Renal cortical epithelial cell (primary cell): ENCODE measurements at regions not wholly inside any gene's neighbourhood (a gene's known extent, or its start where the extent isn't known, plus 50 kb on each side); places are given as distances from the start of the nearest gene placed in this dataset.
"Not testable (repeated sequence)": the region's sequence is repeated elsewhere in the genome, so short reads cannot be mapped to it uniquely, and the experiment has no call there.

Experiments
- DNase-seq: peaks from one replicate; pipeline ENCODE4 v3.0.0-alpha.2; 2011; ENCODE audit warnings: low read depth

DNA sequence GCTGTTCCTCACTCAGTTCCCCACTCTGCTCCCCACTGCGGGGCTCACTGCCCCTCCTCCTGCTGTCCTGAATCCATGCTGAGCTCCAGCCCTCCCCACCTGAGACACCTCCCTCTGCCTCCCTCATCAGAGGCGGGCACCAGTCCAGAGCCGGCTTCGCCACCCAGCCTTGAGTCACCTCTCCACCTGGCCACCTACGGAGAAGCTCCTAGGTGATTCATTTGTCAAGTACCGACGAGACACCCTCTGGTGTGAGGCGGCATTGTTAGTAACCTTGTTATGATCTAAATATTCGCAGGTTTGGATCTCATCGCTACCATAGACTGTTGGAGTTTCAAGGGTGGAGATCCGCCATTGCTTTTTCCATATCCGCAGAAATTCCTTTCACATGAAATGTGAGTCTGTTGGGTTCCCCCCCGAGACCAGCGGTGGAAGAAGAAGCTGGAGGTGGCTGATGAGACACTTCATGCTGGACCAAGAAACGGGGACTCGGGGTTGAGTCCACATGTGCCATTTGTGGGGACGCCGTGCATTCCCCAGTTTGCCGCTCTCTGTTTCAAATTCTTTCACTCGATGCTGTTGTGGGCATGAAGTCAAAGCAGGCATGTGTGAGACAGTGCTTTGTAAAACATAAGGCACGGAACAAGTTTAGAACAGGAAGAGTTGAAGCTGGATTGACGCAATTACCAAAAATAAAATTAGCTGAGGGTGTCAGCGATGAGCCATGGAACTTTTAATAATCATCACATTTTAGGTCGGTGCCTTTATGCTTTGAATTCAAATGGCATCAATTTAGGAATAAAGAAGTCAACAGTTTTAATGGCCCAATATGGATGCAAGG is 259.8 kb upstream of the HDAC4 start:
- no peak for DNase-seq

GRCh38 chr2:239657992-239658391 is 257.2 kb upstream of the HDAC4 start:
- DNase-seq: no peak

DNA sequence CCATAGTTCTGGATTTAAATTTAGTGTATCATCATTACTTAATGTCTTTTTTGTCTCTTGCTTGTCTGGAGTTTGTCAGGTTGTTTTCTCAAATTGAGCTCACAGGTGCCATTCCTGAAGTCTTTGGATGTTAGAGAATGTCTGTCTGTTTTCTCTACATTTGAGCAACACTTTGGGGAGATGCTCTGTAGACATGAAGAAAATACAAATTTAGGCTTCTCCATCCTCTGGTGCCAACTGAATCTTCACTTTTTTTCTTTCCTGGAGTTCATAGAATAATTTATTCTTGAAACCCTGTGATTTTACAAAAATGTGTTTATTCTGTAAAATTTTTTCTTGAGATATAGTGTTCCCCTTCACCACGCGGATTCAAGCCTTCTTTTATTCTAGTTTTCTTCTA is 256.4 kb upstream of the HDAC4 start:
- DNase-seq: no peak

DNA sequence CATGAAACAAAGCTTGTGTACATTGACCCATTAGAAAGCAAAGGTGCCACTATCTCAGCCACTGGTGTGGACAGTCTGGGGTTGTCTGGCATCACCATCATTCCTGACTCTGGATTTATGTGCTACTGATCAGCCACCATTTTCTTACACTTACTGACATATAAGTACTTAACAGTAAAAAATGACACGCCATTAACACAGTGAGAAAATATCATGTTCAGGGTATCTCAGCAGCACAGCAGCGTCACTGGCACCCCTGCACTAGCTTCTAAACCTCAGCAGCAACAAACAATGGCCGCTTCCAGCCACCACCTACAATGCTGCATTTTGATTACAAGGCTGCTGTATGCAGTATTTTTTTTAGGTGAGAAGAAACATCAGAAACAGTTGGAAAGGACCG is 253.4 kb upstream of the HDAC4 start:
- DNase-seq: no peak

DNA sequence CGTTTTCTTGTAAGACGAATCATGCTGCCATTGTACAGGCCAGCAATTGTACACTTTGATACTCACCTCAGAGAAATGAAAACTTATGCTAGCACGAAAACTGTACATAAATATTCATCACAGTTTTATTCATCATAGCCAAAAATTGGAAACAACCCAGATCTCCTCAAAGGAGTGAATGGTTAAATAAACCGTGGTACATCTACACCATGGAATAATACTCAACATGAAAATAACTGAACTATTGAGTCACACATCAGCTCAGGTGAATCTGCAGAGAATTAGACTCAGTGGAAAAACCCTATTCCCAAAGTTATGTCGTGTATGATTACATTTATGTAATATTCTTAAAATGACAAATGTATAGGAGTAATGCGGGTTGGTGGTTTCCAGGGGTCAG is 251.0 kb upstream of the HDAC4 start:
- no peak for DNase-seq

DNA sequence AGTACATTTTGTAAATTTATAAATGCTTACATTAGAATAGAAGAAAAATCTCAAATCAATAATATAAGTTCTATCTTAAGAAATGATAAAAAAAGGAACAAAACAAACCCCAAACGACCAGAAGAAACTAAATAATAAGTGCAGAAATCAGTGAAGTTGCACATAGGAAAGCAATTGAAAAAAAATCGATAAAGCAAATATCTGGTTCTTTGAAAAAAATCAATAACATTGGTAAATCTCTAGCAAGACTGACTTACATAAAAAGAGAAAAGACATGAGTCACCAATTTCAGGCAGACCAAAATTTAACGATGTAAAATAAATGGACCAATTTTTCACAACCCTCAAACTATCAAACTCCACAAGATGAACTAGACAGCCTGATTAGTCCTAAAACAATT is 249.9 kb upstream of the HDAC4 start:
- DNase-seq: no peak

DNA sequence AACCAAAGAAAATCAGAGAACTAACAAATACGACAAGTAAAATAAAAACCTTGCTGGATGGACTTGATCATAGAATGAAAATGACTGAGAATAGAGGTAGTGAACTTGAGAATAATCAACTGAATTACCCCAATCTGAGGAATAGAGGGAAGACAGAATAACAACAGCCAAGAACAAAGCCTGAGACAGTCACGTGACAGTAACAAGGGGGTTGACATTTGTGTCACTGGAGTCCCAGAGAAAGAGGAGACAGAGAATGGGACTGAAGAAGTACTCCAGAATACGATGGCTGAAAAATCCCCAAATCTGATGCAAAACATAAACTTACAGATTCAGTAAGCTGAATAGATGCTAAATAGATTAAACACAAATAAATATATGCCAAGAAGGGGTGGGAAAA is 248.5 kb upstream of the HDAC4 start:
- no peak for DNase-seq

- DNase-seq: no peak
These were observed 247.8 kb upstream of the HDAC4 start for GRCh38 chr2:239648607-239649006.

DNA sequence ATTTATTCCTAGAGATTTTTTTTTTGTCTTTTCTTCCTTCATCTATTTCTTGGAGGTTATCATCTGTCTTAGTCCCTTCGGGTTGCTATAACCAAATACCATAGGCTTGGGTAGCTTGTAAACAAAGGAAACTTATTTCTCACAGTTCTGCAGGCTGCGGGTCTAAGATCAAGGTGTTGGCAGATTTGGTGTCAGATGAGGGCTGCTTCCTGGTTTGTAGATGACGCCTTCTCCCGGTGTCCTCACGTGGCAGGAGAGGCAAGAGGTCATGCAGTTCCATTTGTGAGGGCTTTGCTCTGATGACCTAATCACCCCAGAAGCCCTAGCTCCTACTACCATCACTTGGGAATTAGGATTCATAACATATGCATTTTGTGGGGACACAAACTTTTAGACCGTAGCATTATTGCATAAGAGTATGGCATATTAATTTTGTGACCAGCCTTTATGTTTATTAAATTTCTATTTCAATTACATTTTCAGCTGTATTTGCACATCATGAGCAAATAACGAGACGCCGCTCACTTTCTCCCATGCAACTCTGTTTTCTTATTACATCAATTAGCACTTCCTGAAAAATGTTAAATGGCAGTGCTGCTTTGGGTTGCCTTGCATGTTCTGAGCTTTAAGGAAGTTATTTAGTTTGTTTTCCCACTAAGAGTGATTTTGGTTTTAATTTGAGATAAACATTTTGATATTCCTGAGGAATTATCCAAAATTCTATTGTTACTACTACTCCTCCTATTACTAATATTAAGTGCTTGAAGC is 246.4 kb upstream of the HDAC4 start:
- no peak for DNase-seq

GRCh38 chr2:239646184-239646583 is 245.4 kb upstream of the HDAC4 start:
- DNase-seq: no peak

DNA sequence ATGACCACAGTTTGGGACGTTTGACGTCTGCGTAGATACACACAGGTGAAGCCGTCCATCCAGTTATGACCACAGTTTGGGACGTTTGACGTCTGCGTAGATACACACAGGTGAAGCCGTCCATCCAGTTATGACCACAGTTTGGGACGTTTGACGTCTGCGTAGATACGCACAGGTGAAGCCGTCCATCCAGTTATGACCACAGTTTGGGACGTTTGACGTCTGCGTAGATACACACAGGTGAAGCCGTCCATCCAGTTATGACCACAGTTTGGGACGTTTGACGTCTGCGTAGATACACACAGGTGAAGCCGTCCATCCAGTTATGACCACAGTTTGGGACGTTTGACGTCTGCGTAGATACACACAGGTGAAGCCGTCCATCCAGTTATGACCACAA is 243.8 kb upstream of the HDAC4 start:
- not testable (repeated sequence) for DNase-seq

- no peak for DNase-seq
These were observed 243.2 kb upstream of the HDAC4 start for GRCh38 chr2:239644011-239644410.

DNA sequence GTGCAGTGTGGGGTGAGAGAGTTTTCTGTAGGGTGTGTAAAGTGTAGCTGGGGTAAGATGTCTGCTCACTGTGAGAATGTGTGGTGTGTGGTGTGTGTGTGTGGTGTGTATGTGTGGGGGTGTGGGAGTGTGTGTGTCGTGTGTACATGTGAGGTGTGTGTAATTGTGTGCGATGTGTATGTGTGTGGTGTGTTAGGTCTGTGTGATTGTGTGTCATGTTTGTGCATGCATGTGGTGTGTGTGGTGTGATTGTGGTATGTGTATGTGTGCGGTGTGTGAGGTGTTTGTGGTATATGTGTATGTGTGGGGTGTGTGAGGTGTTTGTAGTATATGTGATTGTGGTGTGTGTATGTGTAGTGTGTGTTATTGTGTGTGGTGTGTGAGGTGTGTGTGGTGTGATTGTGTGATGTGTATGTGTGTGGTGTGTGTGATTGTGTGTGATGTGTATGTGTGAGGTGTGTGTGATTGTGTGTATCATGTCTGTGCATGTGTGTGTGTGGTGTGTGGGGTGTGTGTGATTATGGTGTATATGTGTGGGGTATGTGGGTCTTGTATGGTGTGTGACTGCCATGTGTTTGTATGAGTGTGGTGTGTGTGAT is 241.7 kb upstream of the HDAC4 start:
- DNase-seq: no peak

DNA sequence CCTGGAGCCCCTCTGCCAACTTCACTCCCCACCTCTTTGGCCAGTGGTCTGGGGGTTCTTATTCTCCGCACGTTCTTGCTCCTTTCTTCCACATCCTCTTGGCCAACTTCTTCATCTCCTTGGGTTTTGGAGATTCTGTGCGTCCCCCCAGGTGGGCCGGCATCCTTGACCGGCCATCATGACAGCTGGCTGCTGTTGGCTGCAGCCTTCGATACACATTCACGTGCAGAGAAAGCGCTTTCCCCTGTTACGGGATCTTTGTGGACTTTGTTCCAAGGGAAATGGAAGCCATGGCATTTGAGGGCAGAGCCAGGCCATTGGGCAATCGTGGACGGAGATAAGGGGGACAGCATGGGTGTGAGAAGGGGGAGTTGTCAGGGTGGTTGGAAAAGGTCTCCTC is 241.1 kb upstream of the HDAC4 start:
- not testable (repeated sequence) for DNase-seq

GRCh38 chr2:239640676-239641578 is 240.1 kb upstream of the HDAC4 start:
- DNase-seq: no peak

DNA sequence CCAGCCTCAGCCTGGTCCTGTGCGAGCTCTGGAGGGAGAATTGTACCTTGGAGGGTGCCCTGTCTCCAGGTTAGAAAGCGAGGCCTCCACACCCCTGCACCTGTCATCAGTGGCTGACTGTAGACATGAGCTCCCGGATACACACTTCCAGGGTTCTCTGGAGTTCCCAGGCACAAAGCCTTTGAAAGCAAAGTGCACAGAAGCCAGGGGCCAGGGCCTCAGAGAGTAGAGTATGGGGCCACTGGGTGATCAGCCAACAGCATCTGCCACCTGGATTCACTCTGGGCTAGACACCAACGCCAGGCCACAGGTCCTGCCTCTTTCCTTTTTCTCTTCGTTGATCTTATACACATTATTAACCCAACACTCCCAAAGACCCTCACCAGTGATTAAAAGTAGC is 239.4 kb upstream of the HDAC4 start:
- DNase-seq: no peak

GRCh38 chr2:239639421-239640185 is 238.8 kb upstream of the HDAC4 start:
- DNase-seq: no peak

DNA sequence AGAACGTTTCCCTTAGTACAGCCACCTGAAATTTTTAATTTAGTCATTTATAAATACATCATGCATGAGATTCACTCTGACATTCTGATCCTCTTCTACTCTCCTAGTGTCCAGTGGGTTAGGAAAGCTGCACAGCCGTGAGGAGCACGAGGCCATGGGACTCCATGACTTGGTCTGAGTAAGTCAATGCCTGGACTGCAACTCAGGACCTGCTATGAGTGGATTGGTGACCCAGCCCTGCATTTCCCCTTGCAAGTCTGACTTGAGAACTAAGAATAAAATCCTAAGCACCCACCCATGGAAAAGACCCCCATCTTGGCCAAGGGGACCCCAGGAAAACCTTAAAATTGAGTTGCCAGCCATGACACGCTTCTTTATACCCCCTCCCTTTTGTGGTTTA is 237.6 kb upstream of the HDAC4 start:
- DNase-seq: no peak

DNA sequence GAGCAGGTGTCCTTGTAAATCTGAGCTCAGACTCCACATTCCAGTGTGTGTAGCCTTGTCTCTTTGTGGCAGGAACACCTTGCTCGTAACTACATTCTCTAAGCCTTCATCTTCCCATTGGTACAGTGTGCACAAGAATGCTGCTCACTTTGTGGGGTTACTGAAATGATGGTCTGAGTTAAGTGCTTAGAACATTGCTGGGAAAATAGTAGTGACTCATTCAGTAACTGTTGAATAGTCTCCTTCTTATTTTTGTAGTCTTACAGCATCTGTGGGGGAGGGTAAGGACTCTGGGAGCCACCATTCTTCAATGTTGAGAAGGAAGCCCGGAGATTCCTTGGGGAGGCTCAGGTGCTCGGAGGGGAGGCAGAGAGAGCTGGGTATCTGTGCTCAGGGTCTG is 236.0 kb upstream of the HDAC4 start:
- DNase-seq: no peak

GRCh38 chr2:239634769-239635168 is 233.9 kb upstream of the HDAC4 start:
- no peak for DNase-seq
